ENCODE measurements at regions not wholly inside any gene's neighbourhood (a gene's known extent, or its start where the extent isn't known, plus 50 kb on each side); places are given as distances from the start of the nearest gene placed in this dataset.

DNA sequence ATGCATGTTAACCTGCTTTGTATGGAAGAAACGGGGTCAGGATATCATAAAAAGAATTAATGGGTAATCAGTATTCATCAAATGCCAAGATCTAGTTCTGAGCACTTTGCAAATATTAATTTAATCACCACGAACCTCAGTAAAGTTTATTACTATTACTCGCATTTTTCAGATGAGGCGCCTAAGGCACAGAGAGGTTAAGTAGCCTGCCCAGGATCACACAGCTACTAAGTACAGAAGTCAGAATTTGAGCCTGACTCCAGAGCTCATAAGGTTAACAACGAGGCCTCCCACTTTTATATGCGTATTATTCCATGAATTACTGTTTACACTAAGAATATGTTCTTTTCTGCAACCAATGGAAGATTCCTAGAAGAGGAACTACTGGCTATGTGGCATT, 109.6 kb upstream of the KLF13 start:
- Histone ChIP-seq H3K4me1 (replicated peaks) (peaks cover 16% of the 10 kb centered on the region), H3K27ac (peak overlapping the region in 1 of 2 donors; percentile 87), H3K4me3 (no peak overlapping the region), H3K36me3 (no peaks in the 10 kb centered on the region), H3K9me3 (no peaks in the 10 kb centered on the region), H3K27me3 (replicated peaks; ENCODE audit: insufficient read depth) (no peaks in the 10 kb centered on the region)
- DNase-seq (ENCODE audit: low spot score), result no peak
- WGBS, result 67% methylated on average over 6 of the region's 6 CpGs
- TF ChIP-seq POLR2A (IDR thresholded peaks at IDR 0.05) (no peak), POLR2AphosphoS5 (IDR thresholded peaks at IDR 0.05) (no peak), CTCF (IDR thresholded peaks at IDR 0.05) (no peak)
- intact Hi-C loops (cut with DNase I), result loop anchor here (5.0 to 10.0 kb wide), 3 partner anchors 110 to 270 kb away; partner anchors contain the start of gene KLF13

DNA sequence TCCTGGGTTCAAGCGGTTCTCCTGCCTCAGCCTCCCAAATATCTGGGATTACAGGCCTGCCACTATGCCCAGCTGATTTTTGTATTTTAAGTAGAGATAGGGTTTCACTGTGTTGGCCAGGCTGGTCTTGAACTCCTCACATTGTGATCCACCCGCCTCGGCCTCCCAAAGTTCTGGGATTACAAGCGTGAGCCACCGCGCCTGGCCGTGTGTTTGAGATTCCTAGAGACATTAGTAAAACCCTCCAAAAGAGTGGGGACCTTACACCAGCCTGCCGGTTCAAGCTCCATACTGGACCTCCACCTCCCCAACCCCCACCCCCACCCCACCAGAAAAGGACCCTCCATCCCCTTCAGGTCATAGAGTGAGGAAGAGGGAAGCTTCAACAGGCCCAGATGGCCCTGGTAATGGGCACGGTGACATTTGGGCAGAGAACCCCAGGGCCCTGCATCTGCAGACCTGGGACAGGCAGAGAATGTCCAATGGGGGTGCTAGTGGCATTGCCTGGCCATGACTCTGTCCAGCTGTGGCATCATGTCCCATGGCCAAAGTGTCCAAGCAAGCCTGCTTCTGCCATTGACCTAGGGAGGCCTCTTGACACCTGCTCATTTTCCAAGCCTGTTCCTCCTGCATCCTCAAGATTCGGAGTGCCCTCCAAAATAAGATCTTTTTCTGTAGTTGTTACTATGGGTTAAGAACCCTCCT, 108.9 kb upstream of the KLF13 start:
- H3K27ac ChIP-seq, result no peak overlapping the region
- H3K4me1 ChIP-seq (replicated peaks), result peaks cover 15% of the 10 kb centered on the region
- TF ChIP-seq CTCF (IDR thresholded peaks at IDR 0.05) (no peak), POLR2AphosphoS5 (IDR thresholded peaks at IDR 0.05) (no peak), POLR2A (IDR thresholded peaks at IDR 0.05) (no peak)
- H3K36me3 ChIP-seq, result no peaks in the 10 kb centered on the region
- no peak for DNase-seq (ENCODE audit: low spot score)
- no peaks in the 10 kb centered on the region for H3K27me3 ChIP-seq (replicated peaks; ENCODE audit: insufficient read depth)
- H3K4me3 ChIP-seq, result no peak overlapping the region
- intact Hi-C loops (cut with DNase I), result loop anchor here (5.0 to 10.0 kb wide), 3 partner anchors 110 to 270 kb away; partner anchors contain the start of gene KLF13
- 96% methylated on average over 10 of the region's 10 CpGs for WGBS
- H3K9me3 ChIP-seq, result no peaks in the 10 kb centered on the region

- Histone ChIP-seq H3K27me3 (replicated peaks; ENCODE audit: insufficient read depth) (no peaks in the 10 kb centered on the region), H3K9me3 (no peaks in the 10 kb centered on the region), H3K36me3 (no peaks in the 10 kb centered on the region), H3K27ac (no peak overlapping the region), H3K4me1 (replicated peaks) (peaks cover 13% of the 10 kb centered on the region), H3K4me3 (no peak overlapping the region)
- TF ChIP-seq POLR2AphosphoS5 (IDR thresholded peaks at IDR 0.05) (no peak), POLR2A (IDR thresholded peaks at IDR 0.05) (no peak), CTCF (IDR thresholded peaks at IDR 0.05) (no peak)
- WGBS, result 46% methylated on average over 3 of the region's 3 CpGs
- intact Hi-C loops (cut with DNase I), result loop anchor here (5.0 to 10.0 kb wide), 3 partner anchors 108 to 268 kb away; partner anchors contain the start of gene KLF13
- no peak for DNase-seq (ENCODE audit: low spot score)
These were observed 107.4 kb upstream of the KLF13 start for GRCh38 chr15:31219221-31219620.

DNA sequence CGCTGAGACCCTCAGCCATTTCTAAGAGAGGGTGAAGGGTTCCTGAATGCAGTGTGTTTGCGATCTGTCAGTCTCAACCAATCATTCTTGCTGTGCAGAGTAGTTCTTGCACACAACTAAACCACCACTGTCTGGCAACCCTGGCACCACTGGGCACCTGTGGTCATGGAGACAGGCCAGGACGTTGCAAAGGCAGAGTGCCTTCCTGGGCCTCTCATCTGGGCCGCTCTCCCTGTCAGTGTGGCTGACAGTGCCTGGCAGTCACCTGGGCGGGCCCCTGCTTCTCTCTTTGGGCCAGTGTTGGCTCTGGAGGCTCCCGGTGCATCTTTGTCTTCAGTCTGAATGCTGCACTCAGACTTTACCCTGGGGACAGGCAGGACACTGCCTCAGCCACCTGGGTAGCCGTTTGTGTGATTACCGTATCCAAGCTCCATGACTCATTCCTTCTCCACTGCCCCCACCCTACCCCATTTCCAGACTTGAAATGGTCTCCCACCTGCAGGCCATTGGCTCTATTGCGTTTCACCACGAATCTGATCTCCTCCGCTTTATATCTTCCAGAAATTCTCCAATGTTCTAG, 104.6 kb upstream of the KLF13 start:
- no peak for DNase-seq (ENCODE audit: low spot score)
- intact Hi-C loops (cut with DNase I), result no loop called here
- Histone ChIP-seq H3K27ac (no peak overlapping the region), H3K27me3 (replicated peaks; ENCODE audit: insufficient read depth) (no peaks in the 10 kb centered on the region), H3K4me3 (no peak overlapping the region), H3K4me1 (replicated peaks) (peaks cover under 1% of the 10 kb centered on the region), H3K9me3 (no peaks in the 10 kb centered on the region), H3K36me3 (no peaks in the 10 kb centered on the region)
- no peak for TF ChIP-seq POLR2AphosphoS5 (IDR thresholded peaks at IDR 0.05)
- 81% methylated on average over 11 of the region's 11 CpGs for WGBS

GRCh38 chr15:31222773-31223341, 103.8 kb upstream of the KLF13 start:
- no peak overlapping the region for H3K27ac ChIP-seq
- no peak for TF ChIP-seq POLR2A (IDR thresholded peaks at IDR 0.05)
- TF ChIP-seq POLR2AphosphoS5 (IDR thresholded peaks at IDR 0.05), result no peak
- no peak for TF ChIP-seq CTCF (IDR thresholded peaks at IDR 0.05)

More at GRCh38 chr15:31222773-31223341, 103.8 kb upstream of the KLF13 start:
- Histone ChIP-seq H3K9me3 (no peaks in the 10 kb centered on the region), H3K4me3 (no peak overlapping the region), H3K4me1 (replicated peaks) (no peaks in the 10 kb centered on the region), H3K36me3 (no peaks in the 10 kb centered on the region), H3K27me3 (replicated peaks; ENCODE audit: insufficient read depth) (no peaks in the 10 kb centered on the region)
- intact Hi-C loops (cut with DNase I), result no loop called here
- no peak for DNase-seq (ENCODE audit: low spot score)
- 65% methylated on average over 10 of the region's 10 CpGs for WGBS

Data from prostate gland (tissue), 2 donors.